GM20000 (cell line): ENCODE measurements at regions not wholly inside any gene's neighbourhood (a gene's known extent, or its start where the extent isn't known, plus 50 kb on each side); places are given as distances from the start of the nearest gene placed in this dataset.
"Not testable (repeated sequence)": the region's sequence is repeated elsewhere in the genome, so short reads cannot be mapped to it uniquely, and the experiment has no call there.

Source experiments
- DNase-seq: peaks from one replicate; pipeline ENCODE4 v3.0.0; 2012; ENCODE audit warnings: low spot score
- TF ChIP-seq, protein P1 (sequence below): IDR thresholded peaks from 2 replicates; pipeline ENCODE4 v1.5.1; 2012; ENCODE audit warnings: mild to moderate bottlenecking, control low read depth; ENCODE audit errors: extremely low read depth, missing control alignments

- DNase-seq: no peak
- TF ChIP-seq, protein P1, sequence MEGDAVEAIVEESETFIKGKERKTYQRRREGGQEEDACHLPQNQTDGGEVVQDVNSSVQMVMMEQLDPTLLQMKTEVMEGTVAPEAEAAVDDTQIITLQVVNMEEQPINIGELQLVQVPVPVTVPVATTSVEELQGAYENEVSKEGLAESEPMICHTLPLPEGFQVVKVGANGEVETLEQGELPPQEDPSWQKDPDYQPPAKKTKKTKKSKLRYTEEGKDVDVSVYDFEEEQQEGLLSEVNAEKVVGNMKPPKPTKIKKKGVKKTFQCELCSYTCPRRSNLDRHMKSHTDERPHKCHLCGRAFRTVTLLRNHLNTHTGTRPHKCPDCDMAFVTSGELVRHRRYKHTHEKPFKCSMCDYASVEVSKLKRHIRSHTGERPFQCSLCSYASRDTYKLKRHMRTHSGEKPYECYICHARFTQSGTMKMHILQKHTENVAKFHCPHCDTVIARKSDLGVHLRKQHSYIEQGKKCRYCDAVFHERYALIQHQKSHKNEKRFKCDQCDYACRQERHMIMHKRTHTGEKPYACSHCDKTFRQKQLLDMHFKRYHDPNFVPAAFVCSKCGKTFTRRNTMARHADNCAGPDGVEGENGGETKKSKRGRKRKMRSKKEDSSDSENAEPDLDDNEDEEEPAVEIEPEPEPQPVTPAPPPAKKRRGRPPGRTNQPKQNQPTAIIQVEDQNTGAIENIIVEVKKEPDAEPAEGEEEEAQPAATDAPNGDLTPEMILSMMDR: no peak
Observed at GRCh38 chrX:74080165-74080564, 223.8 kb upstream of the ZCCHC13 start.

DNA sequence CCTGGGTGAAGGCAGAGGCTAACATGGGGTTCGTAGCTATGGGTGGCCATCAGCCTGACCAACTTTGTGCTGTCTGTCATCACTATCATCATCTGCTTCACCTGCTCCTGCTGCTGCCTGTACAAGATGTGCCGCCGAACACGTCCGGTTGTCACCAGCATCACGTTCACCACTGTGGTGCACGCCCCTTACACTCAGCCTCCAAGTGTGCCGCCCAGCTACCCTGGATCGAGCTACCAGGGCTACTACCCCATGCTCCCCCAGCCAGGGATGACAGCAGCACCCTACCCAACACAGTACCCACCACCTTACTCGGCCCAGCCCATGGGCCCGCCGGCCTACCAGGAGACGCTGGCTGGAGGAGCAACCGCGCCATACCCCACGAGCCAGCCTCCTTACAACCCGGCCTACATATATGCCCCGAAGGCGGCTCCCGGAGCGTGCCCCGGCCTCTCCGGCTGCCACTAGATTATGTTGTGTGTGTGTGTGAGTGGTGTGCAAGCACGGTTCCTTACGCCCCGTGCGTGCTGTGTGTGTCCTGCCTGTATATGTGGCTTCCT is 213.4 kb upstream of the XIST start:
- TF ChIP-seq, protein P1: no peak
- no peak for DNase-seq

DNA sequence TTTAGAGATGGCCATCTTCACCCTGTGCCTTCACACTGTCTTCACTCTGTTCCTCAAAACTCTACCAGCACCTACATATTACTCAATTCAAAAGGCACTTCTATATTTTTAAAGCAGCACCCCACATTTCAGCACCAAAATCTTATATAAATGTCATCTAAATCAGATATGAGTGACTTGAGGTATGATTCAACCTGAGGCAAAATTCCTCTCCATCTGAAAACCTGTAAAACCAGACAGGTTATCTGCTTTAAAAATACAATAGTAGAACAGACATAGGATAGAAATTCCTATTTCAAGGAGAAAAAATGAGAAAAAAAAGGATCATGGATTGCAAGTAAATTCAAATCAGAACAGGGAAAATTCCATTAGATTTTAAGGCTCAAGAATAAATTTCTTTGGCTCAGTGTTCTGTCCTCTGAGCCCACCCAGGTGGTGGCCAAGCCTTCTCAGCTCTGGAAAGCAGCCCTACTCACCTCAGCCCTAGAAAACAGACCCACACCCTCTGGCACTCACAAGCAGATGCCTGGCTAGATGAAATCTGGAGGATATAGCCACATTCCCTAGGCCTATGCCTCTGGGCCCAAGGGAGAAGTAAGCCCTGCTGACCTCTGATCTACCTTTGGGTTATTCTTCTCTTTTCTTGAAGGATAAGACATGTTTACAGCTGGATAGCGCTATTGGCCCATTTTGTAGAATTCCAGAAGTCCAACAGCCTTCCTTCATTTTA is 211.1 kb upstream of the XIST start:
- TF ChIP-seq, protein P1: no peak
- DNase-seq: no peak

DNA sequence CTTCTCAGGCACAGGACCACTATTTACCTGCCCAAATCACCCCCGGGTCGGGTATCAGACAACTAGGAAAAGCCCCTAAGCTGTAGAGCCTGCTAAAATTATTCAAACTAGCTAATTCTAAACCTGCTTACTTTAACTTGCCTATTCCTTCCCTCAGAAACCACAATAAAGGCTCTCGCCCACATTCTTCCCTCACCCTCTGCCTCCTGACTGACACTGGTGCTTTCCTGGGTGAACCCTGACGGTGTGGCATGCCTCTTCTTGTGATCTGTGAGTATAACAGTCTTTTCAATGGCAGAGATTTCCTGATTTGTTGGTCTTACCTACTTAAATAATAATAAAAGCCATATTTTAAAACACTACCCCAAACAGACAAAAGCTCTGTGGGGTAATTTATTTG is 209.4 kb upstream of the XIST start:
- TF ChIP-seq, protein P1: no peak
- DNase-seq: no peak

DNA sequence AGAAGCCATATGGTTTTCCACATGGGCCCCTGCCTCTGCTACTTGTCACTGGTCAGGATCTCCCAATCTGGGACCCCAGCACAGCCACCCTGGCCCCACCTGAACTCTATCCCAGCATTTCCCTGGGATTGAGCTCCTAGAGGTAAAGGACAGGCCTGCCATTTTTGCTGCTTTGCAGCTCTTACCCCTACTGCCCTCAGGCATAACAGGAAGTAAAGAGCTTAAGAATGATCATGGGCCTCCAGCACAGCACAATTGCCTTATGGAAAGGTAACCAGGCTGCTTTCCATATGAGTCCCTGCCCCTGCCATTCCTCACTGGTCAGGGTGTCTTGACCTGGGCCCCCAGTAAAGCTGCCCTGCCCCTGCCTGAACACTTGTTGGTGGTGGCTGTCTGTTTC is 196.6 kb upstream of the XIST start:
- TF ChIP-seq, protein P1: no peak
- DNase-seq: no peak

- DNase-seq: not testable (repeated sequence)
Observed at GRCh38 chrX:74034066-74034465, 181.6 kb upstream of the XIST start.

- DNase-seq: not testable (repeated sequence)
Observed at GRCh38 chrX:74031527-74031926, 179.0 kb upstream of the XIST start.

DNA sequence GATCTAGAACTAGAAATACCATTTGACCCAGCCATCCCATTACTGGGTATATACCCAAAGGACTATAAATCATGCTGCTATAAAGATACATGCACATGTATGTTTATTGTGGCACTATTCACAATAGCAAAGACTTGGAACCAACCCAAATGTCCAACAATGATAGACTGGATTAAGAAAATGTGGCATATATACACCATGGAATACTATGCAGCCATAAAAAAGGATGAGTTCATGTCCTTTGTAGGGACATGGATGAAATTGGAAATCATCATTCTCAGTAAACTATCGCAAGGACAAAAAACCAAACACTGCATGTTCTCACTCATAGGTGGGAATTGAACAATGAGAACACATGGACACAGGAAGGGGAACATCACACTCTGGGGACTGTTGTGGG is 178.3 kb upstream of the XIST start:
- not testable (repeated sequence) for DNase-seq

GRCh38 chrX:74025145-74025544 is 172.6 kb upstream of the XIST start:
- not testable (repeated sequence) for DNase-seq
